H1 (cell line): ENCODE measurements at regions not wholly inside any gene's neighbourhood (a gene's known extent, or its start where the extent isn't known, plus 50 kb on each side); places are given as distances from the start of the nearest gene placed in this dataset.

Source experiments
- CTCF ChIA-PET: fragments of 300-600 bp; sonication (Branson Sonifier 250); formaldehyde crosslinking; loops from one replicate; lab custom pipeline; 2021; ENCODE audit not compliant: partially characterized antibody; lab: Charles Lee
- POLR2A ChIA-PET: fragments of 300-600 bp; sonication (Branson Sonifier 250); formaldehyde crosslinking; loops from one replicate; lab custom pipeline; 2021; ENCODE audit warnings: inconsistent platforms; ENCODE audit not compliant: partially characterized antibody; lab: Charles Lee
- DNase-seq, 2 experiments: peaks; one replicate each; pipeline versions ENCODE4 v3.0.0 to v3.0.0-alpha.2; 2010 to 2022; ENCODE audit warnings: low spot score in 2 of 2, low read depth in 1 of 2, mixed read lengths in 1 of 2
- FAIRE-seq: peaks from 2 replicates; lab custom pipeline; 2011; peaks lifted over from hg19 to GRCh38; lab: Jason Lieb, UNC
- H2AFZ ChIP-seq: 2 replicates; pipeline ENCODE4 v1.8.1; 2012; ENCODE audit warnings: low read length, inconsistent platforms
- H2AK5ac ChIP-seq: 2 replicates; pipeline ENCODE4 v1.6.1; 2013; ENCODE audit warnings: low read depth, low read length
- H2BK120ac ChIP-seq: replicated peaks from 2 replicates; pipeline ENCODE3; 2013; ENCODE audit warnings: low read depth, low read length, inconsistent platforms
- H2BK12ac ChIP-seq: 2 replicates; pipeline ENCODE4 v1.6.1; 2013; ENCODE audit warnings: low read depth, low read length
- H2BK15ac ChIP-seq: 2 replicates; pipeline ENCODE4 v1.6.1; 2013; ENCODE audit warnings: low read length
- H2BK20ac ChIP-seq: 2 replicates; pipeline ENCODE4 v1.6.1; 2013; ENCODE audit warnings: low read length
- H2BK5ac ChIP-seq: 2 replicates; pipeline ENCODE4 v1.6.1; 2013; ENCODE audit warnings: low read depth, low read length
- H3K14ac ChIP-seq: 2 replicates; pipeline ENCODE4 v1.6.1; 2013; ENCODE audit warnings: inconsistent platforms; ENCODE audit not compliant: insufficient read length
- H3K18ac ChIP-seq: 2 replicates; pipeline ENCODE4 v1.6.1; 2013; ENCODE audit warnings: low read length; ENCODE audit errors: extremely low read depth
- H3K23ac ChIP-seq: 2 replicates; pipeline ENCODE4 v1.6.1; 2013; ENCODE audit warnings: inconsistent platforms; ENCODE audit not compliant: insufficient read length
- H3K23me2 ChIP-seq: 2 replicates; pipeline ENCODE4 v1.6.1; 2013; ENCODE audit warnings: low read depth, low read length
- H3K27ac ChIP-seq: 2 replicates; pipeline ENCODE4 v1.6.1; 2011; ENCODE audit warnings: low read depth, low read length, inconsistent platforms
- H3K27me3 ChIP-seq, 4 experiments: replicated peaks in 1 of 4; 1 replicate in 1 of 4; 2 replicates in 3 of 4; pipeline versions ENCODE4 v1.6.1 to v1.8.1; 2011 to 2013; ENCODE audit warnings: low read length in 3 of 4, mild to moderate bottlenecking in 3 of 4, inconsistent platforms in 2 of 4, mixed read lengths in 2 of 4, moderate library complexity in 1 of 4; ENCODE audit not compliant: control insufficient read depth in 3 of 4, insufficient read depth in 3 of 4; ENCODE audit errors: extremely low read depth in 1 of 4
- H3K36me3 ChIP-seq, 4 experiments: 2 replicates each; pipeline versions ENCODE4 v1.6.1 to v1.8.1; 2011 to 2013; ENCODE audit warnings: mild to moderate bottlenecking in 4 of 4, low read length in 3 of 4, moderate library complexity in 2 of 4, control low read depth in 1 of 4, inconsistent platforms in 1 of 4; ENCODE audit not compliant: insufficient read depth in 4 of 4, control insufficient read depth in 2 of 4
- H3K4ac ChIP-seq: replicated peaks from 2 replicates; pipeline ENCODE3; 2013; ENCODE audit warnings: low read length, low read depth, mixed read lengths, inconsistent platforms; ENCODE audit not compliant: insufficient read length
- H3K4me1 ChIP-seq, 4 experiments: replicated peaks in 1 of 4; 1 replicate in 1 of 4; 2 replicates in 3 of 4; pipeline versions ENCODE4 v1.6.1 to v1.8.1; 2011 to 2013; ENCODE audit warnings: low read length in 3 of 4, inconsistent platforms in 2 of 4, mixed read lengths in 1 of 4; ENCODE audit not compliant: insufficient read depth in 4 of 4, control insufficient read depth in 3 of 4
- H3K4me2 ChIP-seq, 2 experiments: 2 replicates each; pipeline versions ENCODE4 v1.6.1 to v1.8.1; 2011 to 2013; ENCODE audit warnings: low read depth in 2 of 2, low read length in 2 of 2, control low read depth in 1 of 2, inconsistent platforms in 1 of 2, mild to moderate bottlenecking in 1 of 2; ENCODE audit not compliant: insufficient read depth in 1 of 2
- H3K4me3 ChIP-seq, 4 experiments: fragments of 200-600, 300-600 bp in 1 of 4; sonication (generic), shearing (Covaris generic), sonication (Bioruptor Twin) in 1 of 4; 2 replicates each; pipeline versions ENCODE4 v1.5.1 to v1.8.1; 2011 to 2016; ENCODE audit warnings: low read length in 4 of 4, low read depth in 3 of 4, control low read depth in 2 of 4, inconsistent platforms in 2 of 4, mild to moderate bottlenecking in 2 of 4, mixed read lengths in 1 of 4, moderate library complexity in 1 of 4; ENCODE audit not compliant: insufficient read depth in 2 of 4; ENCODE audit errors: extremely low read depth in 1 of 4
- H3K56ac ChIP-seq: replicated peaks from 2 replicates; pipeline ENCODE3; 2013; ENCODE audit warnings: low read depth, mild to moderate bottlenecking, mixed read lengths, low read length, inconsistent platforms; ENCODE audit not compliant: insufficient read length
- H3K79me1 ChIP-seq: 2 replicates; pipeline ENCODE4 v1.6.1; 2013; ENCODE audit warnings: low read depth, low read length, control low read depth
- H3K79me2 ChIP-seq, 2 experiments: 2 replicates each; pipeline versions ENCODE4 v1.6.1 to v1.8.1; 2012 to 2013; ENCODE audit warnings: low read length in 2 of 2, mild to moderate bottlenecking in 2 of 2, inconsistent platforms in 1 of 2; ENCODE audit not compliant: insufficient read depth in 2 of 2, control insufficient read depth in 1 of 2
- H3K9ac ChIP-seq, 4 experiments: replicated peaks in 1 of 4; 1 replicate in 1 of 4; 2 replicates in 3 of 4; pipeline versions ENCODE4 v1.6.1 to v1.8.1; 2011 to 2013; ENCODE audit warnings: low read depth in 3 of 4, low read length in 3 of 4, control low read depth in 2 of 4, mild to moderate bottlenecking in 2 of 4, moderate library complexity in 2 of 4, inconsistent platforms in 1 of 4; ENCODE audit errors: extremely low read depth in 1 of 4
- H3K9me3 ChIP-seq, 2 experiments: 2 replicates each; pipeline versions ENCODE4 v1.6.1 to v1.8.1; 2012 to 2013; ENCODE audit warnings: mild to moderate bottlenecking in 2 of 2, moderate library complexity in 2 of 2, control low read depth in 1 of 2, inconsistent platforms in 1 of 2, low read depth in 1 of 2, low read length in 1 of 2, mixed read lengths in 1 of 2; ENCODE audit not compliant: insufficient read depth in 2 of 2
- H4K20me1 ChIP-seq, 2 experiments: replicated peaks in 1 of 2; 2 replicates each; pipeline versions ENCODE3 to v1.8.1; 2011 to 2013; ENCODE audit warnings: inconsistent platforms in 2 of 2, low read length in 2 of 2, mild to moderate bottlenecking in 1 of 2; ENCODE audit not compliant: insufficient read depth in 2 of 2, control insufficient read depth in 1 of 2
- H4K5ac ChIP-seq: 2 replicates; pipeline ENCODE4 v1.6.1; 2013; ENCODE audit warnings: low read length, low read depth, mixed read lengths, inconsistent platforms; ENCODE audit not compliant: insufficient read length
- H4K8ac ChIP-seq: 2 replicates; pipeline ENCODE4 v1.8.0; 2013; ENCODE audit warnings: mild to moderate bottlenecking, moderate library complexity, low read length, inconsistent platforms; ENCODE audit not compliant: insufficient read depth; ENCODE audit errors: extremely low read depth
- H4K91ac ChIP-seq: replicated peaks from 2 replicates; pipeline ENCODE3; 2013; ENCODE audit warnings: low read length, mixed read lengths, inconsistent platforms; ENCODE audit not compliant: insufficient read length
- CEBPB ChIP-seq: IDR thresholded peaks from 2 replicates; pipeline ENCODE4 v1.6.1; 2012; ENCODE audit warnings: low read depth, low read length
- CHD1 ChIP-seq: IDR thresholded peaks from 2 replicates; pipeline ENCODE4 v1.6.1; 2012; ENCODE audit warnings: low read depth, low read length, improper control_type of control experiment
- EZH2 ChIP-seq: fragments of 200-600 bp; sonication (generic); IDR thresholded peaks from 2 replicates; pipeline ENCODE4 v1.7.1; 2012; ENCODE audit warnings: low read depth, mild to moderate bottlenecking, moderate library complexity, low read length, inconsistent platforms; ENCODE audit not compliant: severe bottlenecking
- MAFK ChIP-seq: IDR thresholded peaks from 2 replicates; pipeline ENCODE4 v1.6.1; 2012; ENCODE audit warnings: low read depth, mild to moderate bottlenecking, improper control_type of control experiment, low read length
- MAX ChIP-seq: IDR thresholded peaks from 2 replicates; pipeline ENCODE4 v1.6.1; 2012; ENCODE audit warnings: inconsistent platforms
- RXRA ChIP-seq: IDR thresholded peaks from 2 replicates; pipeline ENCODE4 v1.6.1; 2011; ENCODE audit warnings: low read depth, mild to moderate bottlenecking, low read length, moderate library complexity; ENCODE audit not compliant: insufficient read depth
- SIRT6 ChIP-seq: IDR thresholded peaks from one replicate; pipeline ENCODE4 v1.7.1; 2012; ENCODE audit warnings: low read length, inconsistent platforms
- SUZ12 ChIP-seq: fragments of 200-600 bp; sonication (generic); IDR thresholded peaks from 2 replicates; pipeline ENCODE4 v1.6.1; 2012; ENCODE audit warnings: mild to moderate bottlenecking, inconsistent platforms, low read length, moderate library complexity, mixed read lengths
- YY1 ChIP-seq: IDR thresholded peaks from 2 replicates; pipeline ENCODE4 v1.6.1; 2011; ENCODE audit warnings: low read depth, mild to moderate bottlenecking, low read length
- WGBS, 2 experiments: shearing (Covaris generic) in 1 of 2; methylation state at CpG; one replicate each; pipeline versions ENCODE4 v1.1.6 to v1.1.7; 2013 to 2015; ENCODE audit warnings: low lambda C conversion rate in 2 of 2, mixed read lengths in 2 of 2, inconsistent platforms in 1 of 2, low coverage in 1 of 2, missing lambda C conversion rate in 1 of 2; ENCODE audit not compliant: insufficient replicate concordance in 2 of 2, insufficient coverage in 1 of 2, insufficient read length in 1 of 2; ENCODE audit errors: extremely low coverage in 1 of 2, missing lambda C conversion rate in 1 of 2; 5-methylcytosine and 5-hydroxymethylcytosine counted together

DNA sequence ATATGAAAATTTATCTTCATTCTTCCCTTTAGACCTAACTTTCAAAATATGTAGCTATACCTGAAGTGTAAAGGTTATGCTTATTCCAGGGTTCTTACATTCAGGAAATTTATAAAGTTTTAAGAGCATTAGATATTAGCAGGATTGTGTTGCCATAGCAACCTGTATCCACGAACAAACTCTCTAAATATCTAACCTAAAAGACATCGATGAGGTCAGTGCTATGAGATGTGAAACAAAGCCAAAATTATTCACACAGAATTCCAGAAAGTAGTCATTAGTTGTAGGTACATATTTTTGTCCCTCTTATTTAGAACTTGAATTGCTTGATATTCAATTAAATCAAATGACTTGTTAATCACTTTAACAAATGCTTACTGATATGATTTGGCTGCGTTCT is 705.3 kb downstream of the SOCS6 start:
- H3K4me1 ChIP-seq, result no peaks in the 10 kb centered on the region
- WGBS, 2 experiments, result 80% methylated on average over 3 of the region's 3 CpGs; no CpG with 5 or more reads in 1 of the 2 experiments
- H3K79me1 ChIP-seq, result no peaks in the 10 kb centered on the region
- no peaks in the 10 kb centered on the region for H4K20me1 ChIP-seq
- H4K5ac ChIP-seq, result no peak overlapping the region
- no peak for TF ChIP-seq RXRA
- TF ChIP-seq CHD1, result no peak
- no peak for TF ChIP-seq MAX
- no peak for TF ChIP-seq SIRT6
- no peak for TF ChIP-seq MAFK
- no peak for TF ChIP-seq EZH2
- no peak for TF ChIP-seq CEBPB
- TF ChIP-seq YY1, result no peak
- TF ChIP-seq SUZ12, result no peak
- DNase-seq (no peak), FAIRE-seq (no peak)
- no peaks in the 10 kb centered on the region for H3K79me2 ChIP-seq
- H2AFZ ChIP-seq, result no peak overlapping the region
- H2BK120ac ChIP-seq, result no peak overlapping the region
- H4K91ac ChIP-seq, result no peak overlapping the region
- no peak overlapping the region for H3K4me3 ChIP-seq
- H3K18ac ChIP-seq, result no peak overlapping the region
- ChIA-PET CTCF (no interaction called here), POLR2A (no interaction called here)
- H3K14ac ChIP-seq, result no peak overlapping the region
- H3K23me2 ChIP-seq, result no peaks in the 10 kb centered on the region
- H2AK5ac ChIP-seq, result no peak overlapping the region
- peaks cover 48% of the 10 kb centered on the region in 2 experiments for H3K9me3 ChIP-seq
- H2BK12ac ChIP-seq, result no peak overlapping the region
- H3K27me3 ChIP-seq, result no peaks in the 10 kb centered on the region
- no peak overlapping the region for H4K8ac ChIP-seq
- H2BK15ac ChIP-seq, result no peak overlapping the region
- H3K9ac ChIP-seq, result no peak overlapping the region
- no peak overlapping the region for H3K4ac ChIP-seq
- H3K36me3 ChIP-seq, result no peaks in the 10 kb centered on the region
- H3K27ac ChIP-seq, result no peak overlapping the region
- no peak overlapping the region for H2BK20ac ChIP-seq
- no peak overlapping the region for H2BK5ac ChIP-seq
- no peak overlapping the region for H3K23ac ChIP-seq
- H3K4me2 ChIP-seq, result no peak overlapping the region
- no peak overlapping the region for H3K56ac ChIP-seq
